Sigmoid colon (tissue), 6 donors: ENCODE measurements at regions not wholly inside any gene's neighbourhood (a gene's known extent, or its start where the extent isn't known, plus 50 kb on each side); places are given as distances from the start of the nearest gene placed in this dataset.

Source experiments
- DNase-seq: peaks from one replicate; pipeline ENCODE4 v3.0.0-alpha.2; 2019
- H3K27ac ChIP-seq, 4 donors: fragments of 200-600 bp; sonication (generic); one replicate each; pipeline ENCODE4 v1.5.1; 2016 to 2019; ENCODE audit warnings: mild to moderate bottlenecking in 1 of 4
- H3K27me3 ChIP-seq, 3 donors: fragments of 200-600 bp; sonication (generic); one replicate each; pipeline ENCODE4 v1.5.1; 2019; ENCODE audit warnings: mild to moderate bottlenecking in 1 of 3
- H3K36me3 ChIP-seq, 4 donors: fragments of 200-600 bp; sonication (generic); one replicate each; pipeline ENCODE4 v1.5.1; 2016 to 2019
- H3K4me1 ChIP-seq, 4 donors: fragments of 200-600 bp; sonication (generic); one replicate each; pipeline ENCODE4 v1.5.1; 2017 to 2019
- H3K4me3 ChIP-seq, 4 donors: fragments of 200-600 bp; sonication (generic); one replicate each; pipeline ENCODE4 v1.5.1; 2017 to 2019; ENCODE audit warnings: mild to moderate bottlenecking in 2 of 4, moderate library complexity in 1 of 4
- H3K9me3 ChIP-seq, 4 donors: fragments of 200-600 bp in 3 of 4; sonication (generic) in 3 of 4; one replicate each; pipeline versions ENCODE4 v1.5.1 to v1.6.1; 2013 to 2019
- CTCF ChIP-seq, 4 experiments: fragments of 450-650 bp in 3 of 4; fragments of 200-600 bp in 1 of 4; IDR thresholded peaks; one replicate each; pipeline ENCODE4 v1.5.1; 2016 to 2019; ENCODE audit warnings: antibody characterized with exemption in 4 of 4, mild to moderate bottlenecking in 3 of 4, moderate library complexity in 2 of 4
- EP300 ChIP-seq, 4 donors: sonication (generic); formaldehyde crosslinking; IDR thresholded peaks; one replicate each; pipeline ENCODE4 v1.6.1; 2017; ENCODE audit warnings: antibody characterized with exemption in 4 of 4
- POLR2A ChIP-seq, 2 donors: fragments of 450-650 bp; IDR thresholded peaks; one replicate each; pipeline ENCODE4 v1.6.1; 2016; ENCODE audit warnings: antibody characterized with exemption in 2 of 2, mild to moderate bottlenecking in 2 of 2, moderate library complexity in 2 of 2
- POLR2AphosphoS5 ChIP-seq, 4 donors: sonication (generic); formaldehyde crosslinking; IDR thresholded peaks; one replicate each; pipeline ENCODE4 v1.6.1; 2017; ENCODE audit warnings: antibody characterized with exemption in 4 of 4
- WGBS, 2 donors: extraction: QIAGEN DNeasy Blood & Tissue Kit; methylation state at CpG; one replicate each; pipeline ENCODE4 v1.1.7; 2013; 5-methylcytosine and 5-hydroxymethylcytosine counted together
- intact Hi-C: fragments of 100-400 bp; cut with DNase I; formaldehyde crosslinking; loops from one replicate; pipeline ENCODE4 v1.15.1; 2023
- donor health status: healthy with polysubstance abuse.
- donor health status: healthy.

GRCh38 chrX:8906299-8906938 is 105.2 kb upstream of the FAM9A start:
- no peak overlapping the region for H3K4me3 ChIP-seq
- no peaks in the 10 kb centered on the region for H3K27me3 ChIP-seq
- DNase-seq, result no peak
- intact Hi-C loops, result no loop called here
- TF ChIP-seq POLR2AphosphoS5 (IDR thresholded peaks at IDR 0.05) (no peak), EP300 (IDR thresholded peaks at IDR 0.05) (no peak), POLR2A (IDR thresholded peaks at IDR 0.05) (no peak), CTCF (IDR thresholded peaks at IDR 0.05) (no peak)
- no peak overlapping the region for H3K27ac ChIP-seq
- WGBS, 2 donors, result 91 to 93% methylated on average over 9 of the region's 9 CpGs
- H3K36me3 ChIP-seq, result no peaks in the 10 kb centered on the region
- no peaks in the 10 kb centered on the region for H3K4me1 ChIP-seq
- H3K9me3 ChIP-seq, result no peaks in the 10 kb centered on the region

DNA sequence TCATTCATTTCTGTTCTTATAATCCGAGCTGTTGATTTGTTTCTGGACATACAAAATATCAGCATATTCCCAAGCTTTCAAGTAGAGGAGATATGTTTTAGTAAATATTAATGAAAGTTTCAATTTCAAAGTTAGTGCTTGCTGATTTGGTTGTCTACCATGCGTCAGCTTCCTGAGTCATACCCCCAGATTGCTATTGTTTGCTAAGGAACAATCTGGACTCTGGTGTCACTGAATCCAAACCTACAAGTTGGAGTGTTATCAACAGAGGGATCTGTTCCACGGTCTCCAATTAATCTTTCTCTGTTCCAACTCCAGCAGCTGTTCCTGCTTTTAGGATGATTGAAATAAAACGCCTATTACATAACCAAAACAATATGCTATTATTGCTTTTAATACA is 96.1 kb upstream of the FAM9A start:
- no peak for DNase-seq
- no peak for TF ChIP-seq POLR2A (IDR thresholded peaks at IDR 0.05)
- H3K4me3 ChIP-seq, result no peak overlapping the region
- no peaks in the 10 kb centered on the region for H3K27me3 ChIP-seq
- H3K4me1 ChIP-seq, result no peaks in the 10 kb centered on the region
- H3K9me3 ChIP-seq, result no peaks in the 10 kb centered on the region
- H3K27ac ChIP-seq, result no peak overlapping the region
- intact Hi-C loops, result no loop called here
- H3K36me3 ChIP-seq, result no peaks in the 10 kb centered on the region
- 71 to 74% methylated on average over 4 of the region's 4 CpGs for WGBS, 2 donors

DNA sequence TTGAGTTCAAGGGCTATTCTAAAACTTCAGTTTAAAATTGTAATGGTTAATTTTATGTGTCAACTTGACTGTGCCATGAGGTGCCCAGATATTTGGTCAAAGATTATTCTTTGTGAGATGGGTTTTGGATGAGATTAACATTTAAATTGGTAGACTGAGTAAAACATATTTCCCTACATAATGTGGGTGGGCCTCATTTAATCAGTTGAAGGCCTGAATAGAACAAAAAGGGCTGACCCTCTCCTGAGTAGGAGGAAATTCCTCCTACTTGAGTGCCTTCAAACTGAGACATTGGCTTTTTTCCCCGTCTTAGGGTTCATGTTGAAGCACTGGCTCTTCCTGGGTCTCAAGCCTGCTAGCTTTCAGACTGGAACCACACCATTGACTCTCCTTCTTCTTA is 89.6 kb upstream of the FAM9A start:
- TF ChIP-seq CTCF (IDR thresholded peaks at IDR 0.05) (no peak), POLR2AphosphoS5 (IDR thresholded peaks at IDR 0.05) (no peak), POLR2A (IDR thresholded peaks at IDR 0.05) (no peak), EP300 (IDR thresholded peaks at IDR 0.05) (no peak)
- intact Hi-C loops, result no loop called here
- no peak for DNase-seq
- WGBS, 2 donors, result 91 to 95% methylated on average over 1 of the region's 1 CpG
- H3K4me3 ChIP-seq, result no peak overlapping the region
- H3K9me3 ChIP-seq, result no peaks in the 10 kb centered on the region
- H3K36me3 ChIP-seq, result no peaks in the 10 kb centered on the region
- H3K27ac ChIP-seq, result no peak overlapping the region
- H3K27me3 ChIP-seq, result no peaks in the 10 kb centered on the region
- no peaks in the 10 kb centered on the region for H3K4me1 ChIP-seq

DNA sequence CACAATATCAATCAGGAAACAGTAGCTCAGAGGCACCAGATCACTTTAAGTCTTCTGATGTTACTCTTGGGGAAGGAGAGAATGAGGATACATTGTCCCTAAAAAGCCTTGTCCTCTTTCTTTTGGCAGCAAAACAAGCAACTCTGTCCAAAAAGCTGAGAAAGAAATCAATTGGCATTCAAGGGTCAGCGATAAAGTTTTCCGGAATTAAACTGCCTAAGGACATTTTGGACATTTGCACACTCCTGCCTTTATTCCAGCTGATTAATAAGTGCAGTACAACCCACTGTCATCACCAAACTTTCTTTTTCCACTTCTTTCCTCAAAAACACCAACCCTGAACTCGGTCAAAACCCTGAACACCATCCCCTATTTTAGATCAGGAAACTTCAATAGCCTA is 85.8 kb upstream of the FAM9A start:
- no peaks in the 10 kb centered on the region for H3K9me3 ChIP-seq
- H3K27me3 ChIP-seq, result no peaks in the 10 kb centered on the region
- WGBS, 2 donors, result 84 to 93% methylated on average over 3 of the region's 3 CpGs
- H3K4me3 ChIP-seq, result no peak overlapping the region
- H3K36me3 ChIP-seq, result no peaks in the 10 kb centered on the region
- H3K27ac ChIP-seq, result no peak overlapping the region
- intact Hi-C loops, result no loop called here
- no peaks in the 10 kb centered on the region for H3K4me1 ChIP-seq
- DNase-seq, result no peak
- no peak for TF ChIP-seq CTCF (IDR thresholded peaks at IDR 0.05)
- no peak for TF ChIP-seq POLR2A (IDR thresholded peaks at IDR 0.05)
- no peak for TF ChIP-seq POLR2AphosphoS5 (IDR thresholded peaks at IDR 0.05)
- TF ChIP-seq EP300 (IDR thresholded peaks at IDR 0.05), result no peak

GRCh38 chrX:8879750-8880149 is 78.6 kb upstream of the FAM9A start:
- intact Hi-C loops, result no loop called here
- DNase-seq, result no peak
- Histone ChIP-seq H3K36me3 (no peaks in the 10 kb centered on the region), H3K27ac (no peak overlapping the region), H3K27me3 (no peaks in the 10 kb centered on the region), H3K9me3 (no peaks in the 10 kb centered on the region), H3K4me1 (no peaks in the 10 kb centered on the region), H3K4me3 (no peak overlapping the region)
- TF ChIP-seq POLR2A (IDR thresholded peaks at IDR 0.05), result no peak
- no peak for TF ChIP-seq CTCF (IDR thresholded peaks at IDR 0.05)
- no peak for TF ChIP-seq POLR2AphosphoS5 (IDR thresholded peaks at IDR 0.05)
- no peak for TF ChIP-seq EP300 (IDR thresholded peaks at IDR 0.05)
- WGBS, 2 donors, result 67 to 69% methylated on average over 4 of the region's 4 CpGs
